ENCODE measurements at regions not wholly inside any gene's neighbourhood (a gene's known extent, or its start where the extent isn't known, plus 50 kb on each side); places are given as distances from the start of the nearest gene placed in this dataset.

DNA sequence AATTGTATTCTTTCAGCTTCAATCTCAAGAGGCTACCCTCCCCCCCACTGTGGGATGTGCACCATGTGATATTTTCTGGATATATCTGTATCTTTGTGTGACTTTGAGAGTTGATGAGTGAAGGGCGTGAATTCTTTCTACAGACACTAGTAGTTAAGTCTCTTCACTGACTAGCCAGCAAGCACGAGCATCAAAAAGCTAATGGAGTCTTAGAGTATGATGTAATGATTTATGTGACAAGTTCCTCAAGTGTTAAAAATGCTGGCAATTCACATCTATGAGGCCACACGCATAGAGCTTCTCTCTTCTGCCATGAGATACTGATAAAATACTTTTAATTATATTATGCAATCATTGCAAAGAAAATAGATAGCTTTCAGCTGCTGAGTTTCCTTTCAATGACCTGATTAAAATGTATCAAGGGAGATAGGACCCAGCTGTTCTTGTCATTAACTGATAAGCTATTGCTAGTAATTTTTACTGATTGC, 304.8 kb downstream of the TRIB2 start:
- H2BK12ac ChIP-seq (ENCODE audit: low read depth, low read length): no peak overlapping the region
- H2AFZ ChIP-seq (ENCODE audit: low read length): no peak overlapping the region
- H3K79me2 ChIP-seq (ENCODE audit: control insufficient read depth in 1 of 2, insufficient read depth in 2 of 2, low read length in 2 of 2): no peaks in the 10 kb centered on the region
- no peaks in the 10 kb centered on the region for H3K9me3 ChIP-seq (ENCODE audit: insufficient read depth in 2 of 2, low read depth in 1 of 2, low read length in 1 of 2)
- no peak overlapping the region for H4K8ac ChIP-seq (ENCODE audit: extremely low read depth, insufficient read depth, low read length)
- no peak overlapping the region for H3K27ac ChIP-seq (ENCODE audit: low read depth, low read length)
- H2BK20ac ChIP-seq (ENCODE audit: low read length): no peak overlapping the region
- no peak overlapping the region for H3K4me3 ChIP-seq (ENCODE audit: extremely low read depth in 1 of 4, insufficient read depth in 2 of 4, low read depth in 3 of 4, low read length in 4 of 4)
- H3K18ac ChIP-seq (ENCODE audit: extremely low read depth, low read length): no peak overlapping the region
- no peak overlapping the region for H3K4me2 ChIP-seq (ENCODE audit: insufficient read depth in 1 of 2, low read depth in 2 of 2, low read length in 2 of 2)
- H4K5ac ChIP-seq (ENCODE audit: insufficient read length, low read depth, low read length): no peak overlapping the region
- H2BK15ac ChIP-seq (ENCODE audit: low read length): no peak overlapping the region
- no peak overlapping the region for H2BK5ac ChIP-seq (ENCODE audit: low read depth, low read length)
- CTCF ChIA-PET (ENCODE audit: partially characterized antibody): interaction anchor here (0.6 to 2.7 kb wide), 4 partner anchors 14 to 1063 kb away, joined by 3 to 17 read pairs (median 3); no protein-coding TSS in a partner anchor
- no peaks in the 10 kb centered on the region for H3K36me3 ChIP-seq (ENCODE audit: control insufficient read depth in 2 of 4, insufficient read depth in 4 of 4, low read length in 3 of 4)
- TF ChIP-seq EP300 (IDR thresholded peaks at IDR 0.05; ENCODE audit: borderline replicate concordance in 1 of 2, low read depth in 2 of 2, low read length in 2 of 2): no peak
- no peak for TF ChIP-seq KDM5A (IDR thresholded peaks at IDR 0.05; ENCODE audit: low read length)
- no peak for TF ChIP-seq POLR2AphosphoS5 (IDR thresholded peaks at IDR 0.05; ENCODE audit: low read depth, low read length)
- TF ChIP-seq CEBPB (IDR thresholded peaks at IDR 0.05; ENCODE audit: low read depth, low read length): no peak
- no peak overlapping the region for H2AK5ac ChIP-seq (ENCODE audit: low read depth, low read length)
- H3K14ac ChIP-seq (ENCODE audit: insufficient read length): no peak overlapping the region
- DNase-seq (ENCODE audit: low read depth in 1 of 2, low spot score in 2 of 2) (no peak), FAIRE-seq (no peak)
- no peak overlapping the region for H3K4ac ChIP-seq (replicated peaks; ENCODE audit: insufficient read length, low read depth, low read length)
- H3K23ac ChIP-seq (ENCODE audit: insufficient read length): no peak overlapping the region
- H2BK120ac ChIP-seq (replicated peaks; ENCODE audit: low read depth, low read length): no peak overlapping the region
- 91% methylated on average over 3 of the region's 3 CpGs; no CpG with 5 or more reads in 1 of the 2 experiments for WGBS, 2 experiments (ENCODE audit: extremely low coverage in 1 of 2, insufficient coverage in 1 of 2, insufficient read length in 1 of 2, insufficient replicate concordance in 2 of 2, low coverage in 1 of 2, low lambda C conversion rate in 2 of 2, missing lambda C conversion rate in 1 of 2)
- H3K4me1 ChIP-seq (replicated peaks in 1 of 4; ENCODE audit: control insufficient read depth in 3 of 4, insufficient read depth in 4 of 4, low read length in 3 of 4): no peaks in the 10 kb centered on the region
- no peaks in the 10 kb centered on the region for H3K23me2 ChIP-seq (ENCODE audit: low read depth, low read length)
- no peaks in the 10 kb centered on the region for H3K27me3 ChIP-seq (replicated peaks in 1 of 4; ENCODE audit: control insufficient read depth in 3 of 4, extremely low read depth in 1 of 4, insufficient read depth in 3 of 4, low read length in 3 of 4)
- POLR2A ChIA-PET (ENCODE audit: partially characterized antibody): no interaction called here
- H4K91ac ChIP-seq (replicated peaks; ENCODE audit: insufficient read length, low read length): no peak overlapping the region
- H3K79me1 ChIP-seq (ENCODE audit: low read depth, low read length): no peaks in the 10 kb centered on the region
- no peak overlapping the region for H3K9ac ChIP-seq (replicated peaks in 1 of 4; ENCODE audit: extremely low read depth in 1 of 4, low read depth in 3 of 4, low read length in 3 of 4)
- no peak overlapping the region for H3K56ac ChIP-seq (replicated peaks; ENCODE audit: insufficient read length, low read depth, low read length)
- H4K20me1 ChIP-seq (replicated peaks in 1 of 2; ENCODE audit: control insufficient read depth in 1 of 2, insufficient read depth in 2 of 2, low read length in 2 of 2): no peaks in the 10 kb centered on the region

All from H1 (cell line).